Middle frontal gyrus (tissue), 1 donor: ENCODE measurements at regions not wholly inside any gene's neighbourhood (a gene's known extent, or its start where the extent isn't known, plus 50 kb on each side); places are given as distances from the start of the nearest gene placed in this dataset.
"Not testable (repeated sequence)": the region's sequence is repeated elsewhere in the genome, so short reads cannot be mapped to it uniquely, and the experiment has no call there.

ENCODE experiments used
- DNase-seq: peaks from one replicate; pipeline ENCODE4 v3.0.0-alpha.2; 2015; ENCODE audit warnings: low spot score; ENCODE audit errors: extremely low spot score

GRCh38 chr21:27058673-27059605 is 92.1 kb upstream of the ADAMTS5 start:
- DNase-seq: no peak

GRCh38 chr21:27057997-27058396 is 91.1 kb upstream of the ADAMTS5 start:
- DNase-seq: no peak

GRCh38 chr21:27047658-27048314 is 80.9 kb upstream of the ADAMTS5 start:
- no peak for DNase-seq

- DNase-seq: no peak
Measured at GRCh38 chr21:27047283-27047657, 80.4 kb upstream of the ADAMTS5 start.

- no peak for DNase-seq
Measured at GRCh38 chr21:27045281-27045985, 78.5 kb upstream of the ADAMTS5 start.

GRCh38 chr21:27043377-27043776 is 76.5 kb upstream of the ADAMTS5 start:
- no peak for DNase-seq

- no peak for DNase-seq
Measured at GRCh38 chr21:27040738-27041469, 74.0 kb upstream of the ADAMTS5 start.

GRCh38 chr21:27036736-27037301 is 69.9 kb upstream of the ADAMTS5 start:
- DNase-seq: no peak

GRCh38 chr21:27035791-27036190 is 68.9 kb upstream of the ADAMTS5 start:
- DNase-seq: no peak

GRCh38 chr21:27034796-27035195 is 67.9 kb upstream of the ADAMTS5 start:
- no peak for DNase-seq

GRCh38 chr21:27033471-27033870 is 66.6 kb upstream of the ADAMTS5 start:
- no peak for DNase-seq

- no peak for DNase-seq
Measured at GRCh38 chr21:27026501-27026900, 59.6 kb upstream of the ADAMTS5 start.

GRCh38 chr21:27025708-27026107 is 58.8 kb upstream of the ADAMTS5 start:
- DNase-seq: not testable (repeated sequence)

- DNase-seq: no peak
Measured at GRCh38 chr21:27024971-27025370, 58.1 kb upstream of the ADAMTS5 start.

- no peak for DNase-seq
Measured at GRCh38 chr21:27024301-27024700, 57.4 kb upstream of the ADAMTS5 start.

- DNase-seq: no peak
Measured at GRCh38 chr21:27023186-27023585, 56.3 kb upstream of the ADAMTS5 start.

GRCh38 chr21:27021801-27022200 is 54.9 kb upstream of the ADAMTS5 start:
- no peak for DNase-seq

GRCh38 chr21:27021046-27021445 is 54.2 kb upstream of the ADAMTS5 start:
- DNase-seq: no peak

GRCh38 chr21:27017246-27017645 is 50.4 kb upstream of the ADAMTS5 start:
- DNase-seq: no peak
